Astrocyte of the cerebellum (primary cell): ENCODE measurements at regions not wholly inside any gene's neighbourhood (a gene's known extent, or its start where the extent isn't known, plus 50 kb on each side); places are given as distances from the start of the nearest gene placed in this dataset.

Source experiments
- DNase-seq: peaks from one replicate; pipeline ENCODE4 v3.0.0-alpha.2; 2011; ENCODE audit warnings: low read depth
- H3K4me3 ChIP-seq: 2 replicates; pipeline ENCODE4 v1.5.1; 2011; ENCODE audit warnings: mild to moderate bottlenecking, low read depth, low read length, moderate library complexity
- in situ Hi-C: cut with HindIII; loops from 2 replicates; pipeline ENCODE4 v1.10.0; 2017; ENCODE audit warnings: low sequenced_read_pairs
- TF ChIP-seq, protein P1 (sequence below): IDR thresholded peaks from 2 replicates; pipeline ENCODE4 v1.5.1; 2012; ENCODE audit warnings: low read length, low read depth, moderate library complexity, mild to moderate bottlenecking; ENCODE audit errors: missing control alignments

DNA sequence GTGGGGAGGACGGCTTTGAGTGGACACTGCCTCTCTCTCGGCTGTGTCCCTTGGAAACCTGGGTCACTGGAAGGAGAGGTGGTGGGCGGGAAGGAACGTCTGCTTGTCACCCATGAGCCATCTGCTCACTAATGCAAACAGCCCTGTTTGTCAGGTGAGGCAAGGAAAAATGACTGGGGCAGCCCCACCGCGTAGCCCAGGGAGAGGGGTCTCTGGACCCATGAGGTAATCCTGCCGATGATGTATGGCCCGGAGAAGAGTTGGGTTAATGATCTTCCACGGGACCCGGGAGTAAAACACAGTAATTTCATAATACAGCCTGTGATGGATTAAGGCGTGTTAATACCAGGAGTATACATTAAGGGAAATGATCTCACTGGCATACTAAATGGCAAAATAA lies 197.0 kb downstream of the CYLD start:
- DNase-seq = no peak
- TF ChIP-seq, protein P1, sequence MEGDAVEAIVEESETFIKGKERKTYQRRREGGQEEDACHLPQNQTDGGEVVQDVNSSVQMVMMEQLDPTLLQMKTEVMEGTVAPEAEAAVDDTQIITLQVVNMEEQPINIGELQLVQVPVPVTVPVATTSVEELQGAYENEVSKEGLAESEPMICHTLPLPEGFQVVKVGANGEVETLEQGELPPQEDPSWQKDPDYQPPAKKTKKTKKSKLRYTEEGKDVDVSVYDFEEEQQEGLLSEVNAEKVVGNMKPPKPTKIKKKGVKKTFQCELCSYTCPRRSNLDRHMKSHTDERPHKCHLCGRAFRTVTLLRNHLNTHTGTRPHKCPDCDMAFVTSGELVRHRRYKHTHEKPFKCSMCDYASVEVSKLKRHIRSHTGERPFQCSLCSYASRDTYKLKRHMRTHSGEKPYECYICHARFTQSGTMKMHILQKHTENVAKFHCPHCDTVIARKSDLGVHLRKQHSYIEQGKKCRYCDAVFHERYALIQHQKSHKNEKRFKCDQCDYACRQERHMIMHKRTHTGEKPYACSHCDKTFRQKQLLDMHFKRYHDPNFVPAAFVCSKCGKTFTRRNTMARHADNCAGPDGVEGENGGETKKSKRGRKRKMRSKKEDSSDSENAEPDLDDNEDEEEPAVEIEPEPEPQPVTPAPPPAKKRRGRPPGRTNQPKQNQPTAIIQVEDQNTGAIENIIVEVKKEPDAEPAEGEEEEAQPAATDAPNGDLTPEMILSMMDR = no peak
- in situ Hi-C loops = no loop called here
- no peak overlapping the region for H3K4me3 ChIP-seq

DNA sequence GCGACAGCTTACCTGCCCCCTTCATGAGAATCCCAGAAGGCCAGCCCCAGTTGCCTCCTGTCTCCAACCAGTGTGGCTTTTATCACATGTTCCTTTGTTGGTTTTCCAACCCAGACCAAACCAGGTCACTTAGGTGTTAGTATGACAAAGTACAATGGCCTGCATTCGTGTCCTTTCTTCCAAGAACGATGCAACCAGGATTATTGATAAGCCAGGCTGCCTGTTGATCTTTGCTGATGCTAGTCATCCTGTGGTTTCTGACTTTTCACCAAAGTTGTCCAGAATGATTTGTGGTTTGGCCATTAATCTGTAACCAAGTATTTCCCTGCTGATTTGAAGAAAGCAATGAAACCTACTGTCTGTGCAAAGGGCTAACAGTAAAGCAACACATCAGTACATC lies 191.4 kb downstream of the CYLD start:
- no peak for DNase-seq
- TF ChIP-seq, protein P1 = no peak
- H3K4me3 ChIP-seq = no peak overlapping the region
- in situ Hi-C loops = no loop called here

DNA sequence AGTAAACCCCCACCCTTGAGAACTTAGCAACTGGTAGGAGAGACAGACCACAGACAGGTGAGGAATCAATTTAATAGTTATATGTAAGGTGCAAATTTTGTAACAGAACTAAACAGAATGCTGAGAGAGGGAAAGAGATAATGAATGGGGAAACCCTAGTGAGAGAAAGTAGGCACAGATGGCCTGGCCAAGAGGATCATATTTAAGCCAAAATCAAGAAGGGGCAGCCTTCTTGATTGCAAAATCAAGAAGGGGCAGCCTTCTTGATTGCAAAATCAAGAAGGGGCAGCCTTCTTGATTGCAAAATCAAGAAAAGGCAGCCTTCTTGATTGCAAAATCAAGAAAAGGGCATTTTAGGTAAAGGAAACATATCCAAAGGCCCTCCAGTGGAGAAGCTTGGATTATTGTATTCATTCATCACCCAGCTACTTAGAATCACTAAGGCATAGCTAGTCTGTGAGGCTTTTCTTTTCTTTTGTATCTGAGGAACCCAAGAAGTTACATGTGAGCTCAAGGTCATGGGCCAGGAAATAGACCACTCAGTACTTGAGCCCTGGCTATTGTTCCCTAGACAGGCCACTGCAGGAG lies 190.6 kb downstream of the CYLD start:
- DNase-seq = no peak

DNA sequence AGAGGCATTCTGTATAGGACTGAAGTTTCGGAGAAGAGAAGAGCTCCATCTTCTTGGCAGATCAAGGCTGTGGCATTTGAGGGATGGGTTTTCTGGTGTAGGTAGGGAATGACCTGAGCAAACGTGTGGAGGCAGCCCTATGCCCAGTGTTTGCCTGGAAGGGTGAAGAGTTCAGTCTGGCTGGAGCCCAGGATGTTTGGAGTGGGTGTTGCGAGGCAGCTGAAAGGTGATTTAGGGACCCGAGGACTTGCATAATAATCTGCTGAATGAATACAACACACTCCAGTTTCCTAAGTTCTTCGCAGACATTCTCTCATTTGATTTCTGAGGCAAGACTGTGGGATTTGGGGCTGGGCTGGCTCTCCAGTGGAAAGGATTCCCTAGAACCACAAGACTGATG lies 186.2 kb downstream of the CYLD start:
- DNase-seq = no peak
- TF ChIP-seq, protein P1 = no peak
- in situ Hi-C loops = no loop called here
- no peak overlapping the region for H3K4me3 ChIP-seq

More for the DNA sequence above, 190.6 kb downstream of the CYLD start:
- H3K4me3 ChIP-seq = no peak overlapping the region
- TF ChIP-seq, protein P1 = no peak
- in situ Hi-C loops = no loop called here

DNA sequence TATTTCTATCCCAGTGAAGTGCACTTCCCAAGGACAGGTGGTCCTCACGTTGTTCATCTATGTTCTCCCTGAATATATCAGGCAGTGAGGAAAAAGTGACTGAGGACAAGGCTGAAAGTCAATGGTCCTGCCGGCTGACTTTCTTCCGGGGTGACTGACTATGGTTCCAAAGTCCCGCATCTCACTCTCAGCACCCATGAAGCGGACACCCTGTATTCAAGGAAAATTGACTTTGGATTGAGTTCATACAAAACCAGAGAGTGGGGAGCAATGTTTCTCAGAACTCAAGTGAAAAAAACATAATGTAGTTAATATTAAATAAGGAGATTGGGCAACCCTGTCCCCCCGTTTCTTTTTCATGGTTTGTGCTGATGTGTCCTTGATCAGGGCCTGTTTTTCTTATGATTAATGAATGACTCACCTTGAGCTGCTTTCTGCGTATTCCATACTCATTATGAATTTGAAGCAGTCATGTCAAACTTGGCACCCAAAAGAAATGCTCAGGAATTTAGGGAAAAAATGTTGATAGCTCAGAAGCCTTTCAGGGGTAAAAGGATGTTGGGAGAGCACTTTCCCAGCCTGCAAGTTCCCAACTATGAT lies 184.0 kb downstream of the CYLD start:
- in situ Hi-C loops = no loop called here
- no peak for DNase-seq
- TF ChIP-seq, protein P1 = no peak
- H3K4me3 ChIP-seq = no peak overlapping the region

DNA sequence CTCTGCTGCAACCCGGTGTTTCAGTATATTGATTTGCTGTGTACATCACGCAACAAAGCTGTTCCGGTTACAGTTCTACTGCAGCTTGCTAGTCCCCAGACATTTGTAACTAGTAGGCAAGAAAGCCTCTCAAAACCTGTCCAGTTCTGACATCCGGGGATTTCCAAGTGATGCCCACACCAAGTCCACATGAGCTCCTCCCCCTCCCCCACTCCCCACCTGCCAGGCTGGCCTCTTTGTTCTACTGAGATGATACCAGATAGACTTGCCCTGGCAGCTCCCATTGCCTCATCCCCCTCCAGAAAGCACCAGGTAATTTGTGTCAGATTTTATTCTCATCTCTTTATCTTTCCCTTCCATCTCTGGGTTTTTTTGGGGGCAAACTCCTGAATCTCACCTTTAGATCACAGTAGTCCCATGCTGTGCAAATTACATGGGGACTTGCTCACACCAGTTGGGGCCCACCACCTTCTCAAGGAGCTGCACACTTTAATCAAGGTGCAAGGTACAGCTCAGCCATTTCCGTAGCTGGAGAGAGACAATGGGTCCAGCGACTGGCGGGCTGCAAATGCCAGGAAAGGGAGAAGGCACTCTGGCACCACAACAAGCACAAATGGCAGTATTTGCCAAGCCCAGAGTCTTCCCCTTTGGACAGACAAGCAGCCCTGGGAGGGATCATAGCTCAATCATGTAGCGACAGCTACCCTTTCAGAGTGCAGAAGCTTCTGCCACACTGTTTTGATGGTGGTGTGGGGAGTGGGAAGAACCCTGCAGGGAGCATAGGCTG lies 183.1 kb downstream of the CYLD start:
- TF ChIP-seq, protein P1 = no peak
- no peak for DNase-seq
- in situ Hi-C loops = no loop called here
- H3K4me3 ChIP-seq = no peak overlapping the region
